B cell (primary cell): ENCODE measurements at regions not wholly inside any gene's neighbourhood (a gene's known extent, or its start where the extent isn't known, plus 50 kb on each side); places are given as distances from the start of the nearest gene placed in this dataset.

Experiments
- ATAC-seq: fragments of 200-7000 bp; cut with Tn5 transposase; one replicate; pipeline ENCODE4 v1.10.0; 2021; ENCODE audit warnings: low read depth, mild to moderate bottlenecking, moderate number of reproducible peaks, moderate library complexity
- CTCF ChIA-PET: fragments of 350-600 bp; sonication (Branson Sonifier 250); formaldehyde crosslinking; loops from one replicate; lab custom pipeline; 2021; ENCODE audit warnings: antibody characterized with exemption, inconsistent platforms; lab: Charles Lee
- POLR2A ChIA-PET: fragments of 350-600 bp; sonication (Branson Sonifier 250); formaldehyde crosslinking; loops from one replicate; lab custom pipeline; 2021; ENCODE audit warnings: antibody characterized with exemption; lab: Charles Lee
- DNase-seq: peaks from one replicate; pipeline ENCODE4 v3.0.0; 2013
- H2AFZ ChIP-seq: 2 replicates; pipeline ENCODE4 v1.6.1; 2012; ENCODE audit warnings: mild to moderate bottlenecking, low read depth, low read length; ENCODE audit not compliant: insufficient read depth, poor library complexity, severe bottlenecking
- H3K27ac ChIP-seq, 2 donors: 1 replicate in 1 of 2; 2 replicates in 1 of 2; pipeline ENCODE4 v1.5.1; 2012 to 2013; ENCODE audit warnings: low read length in 2 of 2, mild to moderate bottlenecking in 2 of 2, moderate library complexity in 1 of 2
- H3K27me3 ChIP-seq, 4 experiments: fragments of 200-600 bp in 1 of 4; sonication (generic) in 1 of 4; replicated peaks in 1 of 4; 1 replicate in 2 of 4; 2 replicates in 2 of 4; pipeline versions ENCODE4 v1.6.1 to v1.7.0; 2013 to 2016; ENCODE audit warnings: low read length in 3 of 4, mild to moderate bottlenecking in 2 of 4, mixed read lengths in 1 of 4, moderate library complexity in 1 of 4; ENCODE audit not compliant: insufficient read depth in 4 of 4, control insufficient read depth in 3 of 4; ENCODE audit errors: control extremely low read depth in 1 of 4
- H3K36me3 ChIP-seq, 2 experiments: replicated peaks in 1 of 2; 1 replicate in 1 of 2; 2 replicates in 1 of 2; pipeline versions ENCODE4 v1.6.1 to v1.7.1; 2013; ENCODE audit warnings: low read length in 1 of 2; ENCODE audit not compliant: insufficient read depth in 2 of 2, control insufficient read depth in 1 of 2; ENCODE audit errors: control extremely low read depth in 1 of 2, extremely low read depth in 1 of 2
- H3K4me1 ChIP-seq, 2 donors: fragments of 200-600 bp in 1 of 2; sonication (generic) in 1 of 2; 1 replicate in 1 of 2; 2 replicates in 1 of 2; pipeline versions ENCODE4 v1.5.1 to v1.6.1; 2013 to 2017; ENCODE audit warnings: low read length in 2 of 2; ENCODE audit not compliant: control insufficient read depth in 2 of 2, insufficient read depth in 2 of 2
- H3K4me2 ChIP-seq: replicated peaks from 2 replicates; pipeline ENCODE3; 2012; ENCODE audit warnings: mild to moderate bottlenecking, low read depth, low read length; ENCODE audit not compliant: poor library complexity, severe bottlenecking
- H3K4me3 ChIP-seq, 5 experiments: fragments of 200-600 bp in 1 of 5; sonication (generic) in 1 of 5; 1 replicate in 3 of 5; 2 replicates in 2 of 5; pipeline versions ENCODE4 v1.5.1 to v1.7.0; 2011 to 2016; ENCODE audit warnings: low read length in 4 of 5, mild to moderate bottlenecking in 4 of 5, low read depth in 2 of 5, control low read depth in 1 of 5, moderate library complexity in 1 of 5; ENCODE audit not compliant: insufficient read depth in 1 of 5; ENCODE audit errors: control extremely low read depth in 1 of 5, extremely low read depth in 1 of 5
- H3K79me2 ChIP-seq: fragments of 200-600 bp; sonication (generic); one replicate; pipeline ENCODE4 v1.6.0; 2016; ENCODE audit warnings: low read length; ENCODE audit not compliant: control insufficient read depth, insufficient read depth
- H3K9ac ChIP-seq: fragments of 200-600 bp; sonication (generic); 2 replicates; pipeline ENCODE4 v1.6.1; 2017; ENCODE audit warnings: mild to moderate bottlenecking, low read length, moderate library complexity
- H3K9me3 ChIP-seq, 3 donors: one replicate each; pipeline versions ENCODE4 v1.6.1 to v1.7.1; 2013; ENCODE audit warnings: low read length in 2 of 3; ENCODE audit not compliant: control insufficient read depth in 2 of 3, insufficient read depth in 1 of 3; ENCODE audit errors: control extremely low read depth in 1 of 3
- H4K20me1 ChIP-seq: 2 replicates; pipeline ENCODE4 v1.6.0; 2012; ENCODE audit warnings: mild to moderate bottlenecking, low read length; ENCODE audit not compliant: insufficient read depth, control insufficient read depth, poor library complexity, severe bottlenecking
- H3K27ac Mint-ChIP-seq: one replicate; pipeline ENCODE4 v1.8.0; 2021; ENCODE audit warnings: mixed read lengths
- H3K27me3 Mint-ChIP-seq: one replicate; pipeline ENCODE4 v1.8.0; 2021; ENCODE audit warnings: mixed read lengths
- H3K4me1 Mint-ChIP-seq: one replicate; pipeline ENCODE4 v1.8.0; 2021; ENCODE audit warnings: mixed read lengths
- H3K4me3 Mint-ChIP-seq: one replicate; pipeline ENCODE4 v1.8.0; 2021; ENCODE audit warnings: mixed read lengths
- H3K9me3 Mint-ChIP-seq: one replicate; pipeline ENCODE4 v1.8.0; 2022; ENCODE audit warnings: mixed read lengths; ENCODE audit not compliant: insufficient read depth
- EZH2 ChIP-seq: IDR thresholded peaks from 2 replicates; pipeline ENCODE4 v1.6.1; 2012; ENCODE audit warnings: borderline replicate concordance, low read depth, mild to moderate bottlenecking, moderate library complexity, low read length; ENCODE audit not compliant: insufficient read depth, poor library complexity, severe bottlenecking
- WGBS: methylation state at CpG from one replicate; pipeline ENCODE4 v1.1.5; 2013; ENCODE audit warnings: missing lambda C conversion rate; ENCODE audit not compliant: insufficient coverage; 5-methylcytosine and 5-hydroxymethylcytosine counted together
- intact Hi-C: fragments of 100-400 bp; cut with micrococcal nuclease; formaldehyde crosslinking; loops from one replicate; pipeline ENCODE4 v1.10.0; 2022
- TF ChIP-seq, protein P1 (sequence below): fragments of 200-600 bp; IDR thresholded peaks from one replicate; pipeline ENCODE4 v1.8.0; 2022; ENCODE audit warnings: antibody characterized with exemption, mild to moderate bottlenecking

DNA sequence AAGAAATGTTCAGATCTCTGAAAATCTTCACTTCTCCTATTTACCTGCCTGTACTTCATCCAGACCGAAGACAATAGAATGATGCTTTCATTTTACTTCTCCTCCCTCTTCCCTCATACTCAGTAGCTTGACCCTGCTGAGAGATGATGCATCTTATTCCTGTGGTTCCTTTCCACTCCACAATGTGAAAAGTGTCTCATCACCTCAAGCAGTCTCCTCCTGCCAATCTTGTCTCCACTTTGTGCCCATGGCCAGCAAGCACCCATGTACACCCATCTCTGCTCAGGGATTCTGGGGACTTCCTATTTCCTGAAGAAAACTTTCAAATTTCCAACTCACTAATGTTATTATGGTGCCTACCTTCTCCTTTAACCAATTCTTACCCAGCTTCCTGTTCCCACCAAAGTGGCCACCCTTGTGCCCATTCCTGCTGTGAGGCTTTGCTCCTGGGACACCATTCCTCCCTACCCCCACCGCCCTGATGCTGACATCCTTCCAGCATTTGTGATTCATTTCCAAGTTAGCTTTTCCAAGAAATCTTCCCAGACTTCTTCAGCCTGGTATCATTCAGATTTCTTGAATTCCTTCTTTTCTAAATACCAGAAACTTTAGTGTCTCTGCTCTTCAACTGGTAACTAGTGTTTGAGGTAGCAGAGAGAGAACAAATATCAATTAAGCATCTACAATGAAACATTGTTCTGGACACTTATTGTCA is 212.5 kb downstream of the POSTN start:
- no peak for ATAC-seq
- intact Hi-C loops, result no loop called here
- Histone ChIP-seq H4K20me1 (no peaks in the 10 kb centered on the region), H3K4me1 (no peaks in the 10 kb centered on the region), H3K9ac (no peak overlapping the region), H3K27ac (no peak overlapping the region), H3K4me2 (no peak overlapping the region), H2AFZ (no peak overlapping the region), H3K9me3 (no peaks in the 10 kb centered on the region), H3K79me2 (no peaks in the 10 kb centered on the region), H3K36me3 (no peaks in the 10 kb centered on the region), H3K27me3 (no peaks in the 10 kb centered on the region), H3K4me3 (no peak overlapping the region)
- ChIA-PET POLR2A (no interaction called here), CTCF (no interaction called here)
- TF ChIP-seq EZH2, result no peak
- TF ChIP-seq, protein P1, sequence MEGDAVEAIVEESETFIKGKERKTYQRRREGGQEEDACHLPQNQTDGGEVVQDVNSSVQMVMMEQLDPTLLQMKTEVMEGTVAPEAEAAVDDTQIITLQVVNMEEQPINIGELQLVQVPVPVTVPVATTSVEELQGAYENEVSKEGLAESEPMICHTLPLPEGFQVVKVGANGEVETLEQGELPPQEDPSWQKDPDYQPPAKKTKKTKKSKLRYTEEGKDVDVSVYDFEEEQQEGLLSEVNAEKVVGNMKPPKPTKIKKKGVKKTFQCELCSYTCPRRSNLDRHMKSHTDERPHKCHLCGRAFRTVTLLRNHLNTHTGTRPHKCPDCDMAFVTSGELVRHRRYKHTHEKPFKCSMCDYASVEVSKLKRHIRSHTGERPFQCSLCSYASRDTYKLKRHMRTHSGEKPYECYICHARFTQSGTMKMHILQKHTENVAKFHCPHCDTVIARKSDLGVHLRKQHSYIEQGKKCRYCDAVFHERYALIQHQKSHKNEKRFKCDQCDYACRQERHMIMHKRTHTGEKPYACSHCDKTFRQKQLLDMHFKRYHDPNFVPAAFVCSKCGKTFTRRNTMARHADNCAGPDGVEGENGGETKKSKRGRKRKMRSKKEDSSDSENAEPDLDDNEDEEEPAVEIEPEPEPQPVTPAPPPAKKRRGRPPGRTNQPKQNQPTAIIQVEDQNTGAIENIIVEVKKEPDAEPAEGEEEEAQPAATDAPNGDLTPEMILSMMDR, result no peak
- no peaks in the 10 kb centered on the region for H3K27me3 Mint-ChIP-seq
- DNase-seq, result no peak
- no peak overlapping the region for H3K4me3 Mint-ChIP-seq
- 0% methylated on average over 1 of the region's 2 CpGs for WGBS
- no peak overlapping the region for H3K27ac Mint-ChIP-seq
- H3K4me1 Mint-ChIP-seq, result no peaks in the 10 kb centered on the region
- peaks cover 3% of the 10 kb centered on the region for H3K9me3 Mint-ChIP-seq

DNA sequence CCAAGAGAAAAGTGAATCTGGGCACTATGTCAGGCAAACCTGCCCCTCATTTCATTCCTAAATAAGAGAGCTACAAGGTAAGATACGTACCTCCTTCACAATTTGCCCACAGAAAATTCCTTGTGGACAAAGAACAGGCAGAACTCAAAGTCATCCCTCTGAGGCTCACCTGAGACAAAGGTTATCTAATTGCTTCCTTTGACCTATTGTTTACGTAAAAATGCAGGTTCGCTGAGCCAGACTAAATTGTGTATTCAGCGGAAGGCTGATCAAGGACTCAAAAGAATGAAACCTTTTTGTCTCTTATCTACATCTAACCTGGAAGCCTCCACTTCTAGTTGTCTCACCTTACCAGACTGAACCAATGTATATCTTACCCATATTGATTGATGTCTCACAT is 213.3 kb downstream of the POSTN start:
- intact Hi-C loops, result no loop called here
- no peak overlapping the region for H3K4me3 ChIP-seq
- Mint-ChIP-seq H3K4me1 (no peaks in the 10 kb centered on the region), H3K4me3 (no peak overlapping the region), H3K27ac (no peak overlapping the region), H3K9me3 (peaks cover 3% of the 10 kb centered on the region), H3K27me3 (no peaks in the 10 kb centered on the region)
- no peaks in the 10 kb centered on the region for H4K20me1 ChIP-seq
- H3K9ac ChIP-seq, result no peak overlapping the region
- H3K79me2 ChIP-seq, result no peaks in the 10 kb centered on the region
- TF ChIP-seq, protein P1, result no peak
- no peak for TF ChIP-seq EZH2
- no peak overlapping the region for H3K27ac ChIP-seq
- no peaks in the 10 kb centered on the region for H3K9me3 ChIP-seq
- ChIA-PET POLR2A (no interaction called here), CTCF (no interaction called here)
- DNase-seq (no peak), ATAC-seq (no peak)
- no peaks in the 10 kb centered on the region for H3K4me1 ChIP-seq
- no peaks in the 10 kb centered on the region for H3K27me3 ChIP-seq
- no peak overlapping the region for H2AFZ ChIP-seq
- H3K36me3 ChIP-seq, result no peaks in the 10 kb centered on the region
- no peak overlapping the region for H3K4me2 ChIP-seq
- WGBS, result 67% methylated on average over 2 of the region's 4 CpGs
